ENCODE measurements at regions not wholly inside any gene's neighbourhood (a gene's known extent, or its start where the extent isn't known, plus 50 kb on each side); places are given as distances from the start of the nearest gene placed in this dataset.
"Not testable (repeated sequence)": the region's sequence is repeated elsewhere in the genome, so short reads cannot be mapped to it uniquely, and the experiment has no call there.

DNA sequence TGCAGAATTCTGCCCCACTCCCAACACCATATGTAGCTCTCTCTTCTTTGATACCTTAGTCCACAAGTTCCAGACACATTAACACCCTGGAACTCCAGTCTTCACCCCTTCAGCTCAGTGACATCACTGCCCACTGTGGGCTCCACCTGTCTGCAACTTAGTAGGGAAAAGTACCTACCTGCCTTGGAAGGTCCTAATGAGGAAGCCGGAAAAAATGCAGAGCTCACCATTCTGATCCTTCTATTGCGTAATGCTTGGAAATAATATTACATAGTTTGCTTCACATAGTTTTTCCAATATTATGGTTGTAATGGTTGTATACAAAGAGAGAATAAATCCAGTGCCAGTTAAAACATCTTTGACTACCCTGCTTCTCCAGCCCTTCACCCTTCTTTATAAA, 738.4 kb downstream of the RNF144A start:
- TF ChIP-seq, protein P1, sequence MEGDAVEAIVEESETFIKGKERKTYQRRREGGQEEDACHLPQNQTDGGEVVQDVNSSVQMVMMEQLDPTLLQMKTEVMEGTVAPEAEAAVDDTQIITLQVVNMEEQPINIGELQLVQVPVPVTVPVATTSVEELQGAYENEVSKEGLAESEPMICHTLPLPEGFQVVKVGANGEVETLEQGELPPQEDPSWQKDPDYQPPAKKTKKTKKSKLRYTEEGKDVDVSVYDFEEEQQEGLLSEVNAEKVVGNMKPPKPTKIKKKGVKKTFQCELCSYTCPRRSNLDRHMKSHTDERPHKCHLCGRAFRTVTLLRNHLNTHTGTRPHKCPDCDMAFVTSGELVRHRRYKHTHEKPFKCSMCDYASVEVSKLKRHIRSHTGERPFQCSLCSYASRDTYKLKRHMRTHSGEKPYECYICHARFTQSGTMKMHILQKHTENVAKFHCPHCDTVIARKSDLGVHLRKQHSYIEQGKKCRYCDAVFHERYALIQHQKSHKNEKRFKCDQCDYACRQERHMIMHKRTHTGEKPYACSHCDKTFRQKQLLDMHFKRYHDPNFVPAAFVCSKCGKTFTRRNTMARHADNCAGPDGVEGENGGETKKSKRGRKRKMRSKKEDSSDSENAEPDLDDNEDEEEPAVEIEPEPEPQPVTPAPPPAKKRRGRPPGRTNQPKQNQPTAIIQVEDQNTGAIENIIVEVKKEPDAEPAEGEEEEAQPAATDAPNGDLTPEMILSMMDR (IDR thresholded peaks at IDR 0.05; ENCODE audit: insufficient read depth in 1 of 2, low read depth in 1 of 2, low read length in 1 of 2, severe bottlenecking in 1 of 2, unreplicated experiment in 1 of 2), result no peak
- POLR2A ChIA-PET, result no interaction called here
- H3K9me3 Mint-ChIP-seq (ENCODE audit: unreplicated experiment), result peaks cover 21% of the 10 kb centered on the region

DNA sequence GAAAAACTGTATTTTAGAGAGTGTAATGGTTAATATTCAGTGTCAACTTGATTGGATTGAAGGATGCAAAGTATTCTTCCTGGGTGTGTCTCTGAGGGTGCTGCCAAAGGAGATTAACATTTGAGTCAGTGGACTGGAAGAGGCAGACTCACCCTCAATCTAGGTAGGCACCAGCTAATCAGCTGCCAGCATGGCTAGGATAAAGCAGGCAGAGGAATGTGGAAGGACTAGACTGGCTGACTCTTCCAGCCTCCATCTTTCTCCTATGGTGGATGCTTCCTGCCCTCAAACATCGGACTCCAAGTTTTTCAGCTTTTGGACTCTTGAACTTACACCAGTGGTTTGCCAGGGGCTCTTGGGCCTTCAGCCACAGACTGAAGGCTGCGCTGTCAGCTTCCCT, 740.3 kb downstream of the RNF144A start:
- BruUV-seq (replicated peaks); H3K36me3 Mint-ChIP-seq (ENCODE audit: insufficient read depth, unreplicated experiment); POLR2A ChIA-PET; H3K9me3 ChIP-seq; H3K4me1 ChIP-seq; H3K9me3 Mint-ChIP-seq (ENCODE audit: unreplicated experiment); CTCF ChIA-PET; H3K27me3 ChIP-seq (replicated peaks; ENCODE audit: control insufficient read depth, insufficient read depth, low read length); H3K36me3 ChIP-seq (ENCODE audit: control insufficient read depth, insufficient read depth, low read length); H3K4me3 Mint-ChIP-seq (ENCODE audit: unreplicated experiment); H3K27me3 Mint-ChIP-seq (ENCODE audit: insufficient read depth, unreplicated experiment); intact Hi-C loops (cut with micrococcal nuclease; ENCODE audit: unreplicated experiment); H3K27ac Mint-ChIP-seq (ENCODE audit: unreplicated experiment); DNase-seq; H3K4me1 Mint-ChIP-seq (ENCODE audit: low read depth, unreplicated experiment); H3K4me3 ChIP-seq (ENCODE audit: low read depth, low read length): not testable (repeated sequence)

More for the DNA sequence above, 738.4 kb downstream of the RNF144A start:
- no peaks in the 10 kb centered on the region for H3K4me1 Mint-ChIP-seq (ENCODE audit: low read depth, unreplicated experiment)
- Histone ChIP-seq H3K4me1 (no peaks in the 10 kb centered on the region), H3K27me3 (replicated peaks; ENCODE audit: control insufficient read depth, insufficient read depth, low read length) (no peaks in the 10 kb centered on the region), H3K36me3 (ENCODE audit: control insufficient read depth, insufficient read depth, low read length) (no peaks in the 10 kb centered on the region), H3K9me3 (peaks cover 7% of the 10 kb centered on the region), H3K4me3 (ENCODE audit: low read depth, low read length) (no peak overlapping the region)
- BruUV-seq (replicated peaks), result no TSS peak
- H3K27ac Mint-ChIP-seq (ENCODE audit: unreplicated experiment), result no peak overlapping the region
- no peaks in the 10 kb centered on the region for H3K36me3 Mint-ChIP-seq (ENCODE audit: insufficient read depth, unreplicated experiment)
- no peaks in the 10 kb centered on the region for H3K27me3 Mint-ChIP-seq (ENCODE audit: insufficient read depth, unreplicated experiment)
- intact Hi-C loops (cut with micrococcal nuclease; ENCODE audit: unreplicated experiment), result no loop called here
- no peak for DNase-seq
- no peak overlapping the region for H3K4me3 Mint-ChIP-seq (ENCODE audit: unreplicated experiment)
- CTCF ChIA-PET, result no interaction called here

DNA sequence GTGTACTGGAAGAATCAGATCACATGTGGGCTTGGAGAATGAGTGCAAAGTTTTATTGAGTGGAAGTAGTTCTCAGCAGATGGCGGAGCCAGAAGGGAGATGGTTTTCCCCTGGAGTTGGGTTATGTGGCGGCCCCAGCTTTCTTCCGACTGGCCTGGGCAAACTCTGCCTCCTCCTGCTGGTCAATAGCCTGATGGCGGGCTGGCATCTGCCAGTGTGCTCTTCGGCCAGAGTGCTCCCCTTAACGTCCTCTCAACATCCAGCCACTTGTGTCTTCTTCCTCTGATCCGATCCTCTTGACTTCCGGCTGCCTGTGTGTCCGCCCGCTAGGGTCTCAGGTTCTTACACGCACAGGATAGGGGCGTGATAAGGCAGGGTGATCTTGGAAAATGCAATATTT, 741.3 kb downstream of the RNF144A start:
- Mint-ChIP-seq H3K4me3 (ENCODE audit: unreplicated experiment) (no peak overlapping the region), H3K4me1 (ENCODE audit: low read depth, unreplicated experiment) (no peaks in the 10 kb centered on the region), H3K27me3 (ENCODE audit: insufficient read depth, unreplicated experiment) (no peaks in the 10 kb centered on the region), H3K9me3 (ENCODE audit: unreplicated experiment) (peaks cover 10% of the 10 kb centered on the region), H3K36me3 (ENCODE audit: insufficient read depth, unreplicated experiment) (no peaks in the 10 kb centered on the region), H3K27ac (ENCODE audit: unreplicated experiment) (no peak overlapping the region)
- intact Hi-C loops (cut with micrococcal nuclease; ENCODE audit: unreplicated experiment), result no loop called here
- POLR2A ChIA-PET, result no interaction called here
- no peaks in the 10 kb centered on the region for H3K36me3 ChIP-seq (ENCODE audit: control insufficient read depth, insufficient read depth, low read length)
- CTCF ChIA-PET, result no interaction called here
- no peak overlapping the region for H3K4me3 ChIP-seq (ENCODE audit: low read depth, low read length)
- DNase-seq, result no peak
- BruUV-seq (replicated peaks), result no TSS peak
- H3K4me1 ChIP-seq, result no peaks in the 10 kb centered on the region
- TF ChIP-seq, protein P1 (IDR thresholded peaks at IDR 0.05; ENCODE audit: insufficient read depth in 1 of 2, low read depth in 1 of 2, low read length in 1 of 2, severe bottlenecking in 1 of 2, unreplicated experiment in 1 of 2), result no peak
- no peaks in the 10 kb centered on the region; the same call in none of the 2 replicates for H3K9me3 ChIP-seq
- H3K27me3 ChIP-seq (replicated peaks; ENCODE audit: control insufficient read depth, insufficient read depth, low read length), result no peaks in the 10 kb centered on the region

DNA sequence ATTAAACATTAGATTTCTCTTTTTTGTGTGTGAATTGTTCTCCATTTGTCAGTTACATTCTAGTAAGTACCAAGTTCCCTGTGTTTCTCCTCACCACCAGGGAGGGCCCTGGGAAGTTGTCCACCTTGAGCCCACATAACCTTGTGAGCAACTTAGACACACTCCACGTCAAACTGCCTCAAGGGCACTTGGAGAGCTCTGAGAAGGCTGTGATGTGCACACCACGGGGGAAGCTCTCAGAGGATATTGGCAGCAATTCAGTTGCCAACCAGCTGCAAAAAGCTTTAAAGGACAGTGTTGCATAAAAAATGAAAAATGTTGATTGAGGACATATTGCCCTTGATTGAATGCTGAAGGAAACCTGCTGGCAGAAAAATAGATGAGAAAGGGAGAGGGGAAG, 743.6 kb downstream of the RNF144A start:
- ChIA-PET CTCF (no interaction called here), POLR2A (no interaction called here)
- Mint-ChIP-seq H3K4me1 (ENCODE audit: low read depth, unreplicated experiment) (no peaks in the 10 kb centered on the region), H3K36me3 (ENCODE audit: insufficient read depth, unreplicated experiment) (no peaks in the 10 kb centered on the region), H3K4me3 (ENCODE audit: unreplicated experiment) (no peak overlapping the region), H3K27ac (ENCODE audit: unreplicated experiment) (no peak overlapping the region), H3K27me3 (ENCODE audit: insufficient read depth, unreplicated experiment) (no peaks in the 10 kb centered on the region), H3K9me3 (ENCODE audit: unreplicated experiment) (peaks cover 16% of the 10 kb centered on the region)
- no peaks in the 10 kb centered on the region for H3K36me3 ChIP-seq (ENCODE audit: control insufficient read depth, insufficient read depth, low read length)
- H3K4me1 ChIP-seq, result no peaks in the 10 kb centered on the region
- DNase-seq, result no peak
- TF ChIP-seq, protein P1 (IDR thresholded peaks at IDR 0.05; ENCODE audit: insufficient read depth in 1 of 2, low read depth in 1 of 2, low read length in 1 of 2, severe bottlenecking in 1 of 2, unreplicated experiment in 1 of 2), result no peak
- intact Hi-C loops (cut with micrococcal nuclease; ENCODE audit: unreplicated experiment), result no loop called here
- H3K4me3 ChIP-seq (ENCODE audit: low read depth, low read length), result no peak overlapping the region
- BruUV-seq (replicated peaks), result no TSS peak
- no peaks in the 10 kb centered on the region; the same call in 1 of the 2 replicates for H3K9me3 ChIP-seq
- H3K27me3 ChIP-seq (replicated peaks; ENCODE audit: control insufficient read depth, insufficient read depth, low read length), result no peaks in the 10 kb centered on the region

Data from Caco-2 (cell line).